Smooth muscle cell (in vitro differentiated cells): ENCODE measurements at regions not wholly inside any gene's neighbourhood (a gene's known extent, or its start where the extent isn't known, plus 50 kb on each side); places are given as distances from the start of the nearest gene placed in this dataset.

ENCODE experiments used
- DNase-seq: peaks from one replicate; lab custom pipeline; 2025; ENCODE audit not compliant: unreplicated experiment; lab: John Stamatoyannopoulos, UW
- H2AFZ ChIP-seq: fragments of 200-600 bp; sonication (generic); 2 replicates; pipeline ENCODE4 v1.6.0; 2016; ENCODE audit warnings: antibody characterized with exemption, low read depth, mild to moderate bottlenecking
- H3F3A ChIP-seq: fragments of 200-600 bp; sonication (generic); 2 replicates; pipeline ENCODE4 v1.6.0; 2017; ENCODE audit warnings: antibody characterized with exemption, low read depth
- H3K27ac ChIP-seq: fragments of 200-600 bp; sonication (generic); 2 replicates; pipeline ENCODE4 v1.5.1; 2016; ENCODE audit warnings: low read depth, mild to moderate bottlenecking
- H3K27me3 ChIP-seq: fragments of 200-600 bp; sonication (generic); 2 replicates; pipeline ENCODE4 v1.6.1; 2016; ENCODE audit warnings: low read depth, mild to moderate bottlenecking
- H3K36me3 ChIP-seq: fragments of 200-600 bp; sonication (generic); 2 replicates; pipeline ENCODE4 v1.5.1; 2016; ENCODE audit warnings: low read depth
- H3K4me1 ChIP-seq: fragments of 200-600 bp; sonication (generic); 2 replicates; pipeline ENCODE4 v1.5.1; 2016; ENCODE audit warnings: low read depth
- H3K4me2 ChIP-seq: fragments of 200-600 bp; sonication (generic); 2 replicates; pipeline ENCODE4 v1.6.0; 2016; ENCODE audit warnings: mild to moderate bottlenecking
- H3K4me3 ChIP-seq: fragments of 200-600 bp; sonication (generic); 2 replicates; pipeline ENCODE4 v1.5.1; 2016; ENCODE audit warnings: mild to moderate bottlenecking
- H3K79me2 ChIP-seq: fragments of 200-600 bp; sonication (generic); 2 replicates; pipeline ENCODE4 v1.6.0; 2016; ENCODE audit warnings: low read depth, mild to moderate bottlenecking
- H3K9ac ChIP-seq: fragments of 200-600 bp; sonication (generic); 2 replicates; pipeline ENCODE4 v1.6.0; 2016; ENCODE audit warnings: low read depth
- H3K9me3 ChIP-seq: fragments of 200-600 bp; sonication (generic); replicated peaks from 2 replicates; pipeline ENCODE4 v1.5.1; 2016; ENCODE audit warnings: low read depth
- H4K20me1 ChIP-seq: fragments of 200-600 bp; sonication (generic); 2 replicates; pipeline ENCODE4 v1.6.0; 2016; ENCODE audit warnings: low read depth
- CTCF ChIP-seq: fragments of 200-600 bp; sonication (generic); IDR thresholded peaks from 2 replicates; pipeline ENCODE4 v1.5.1; 2017; ENCODE audit warnings: borderline replicate concordance, mild to moderate bottlenecking, antibody characterized with exemption; ENCODE audit not compliant: insufficient read depth, poor library complexity, severe bottlenecking
- WGBS: methylation state at CpG from one replicate; pipeline ENCODE4 v1.1.7; 2016; ENCODE audit warnings: low lambda C conversion rate; 5-methylcytosine and 5-hydroxymethylcytosine counted together

DNA sequence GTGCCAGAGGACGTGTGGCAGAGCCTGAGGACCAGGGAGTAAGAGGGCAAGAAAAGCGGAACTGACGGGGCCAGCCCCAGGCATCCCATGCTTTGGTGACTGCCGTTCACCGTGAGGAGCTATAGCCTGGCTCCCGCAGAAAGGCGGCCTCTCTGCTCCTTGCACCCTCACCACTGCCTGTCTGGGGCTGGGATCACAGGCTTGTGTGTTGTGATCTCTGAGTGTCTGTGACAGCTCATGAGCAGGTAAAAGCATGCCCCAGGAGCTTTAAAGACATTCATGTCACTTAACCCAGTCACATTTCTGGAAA is 266.8 kb upstream of the RAB6C start:
- DNase-seq: no peak
- Histone ChIP-seq H3K4me3 (no peak overlapping the region), H2AFZ (no peak overlapping the region), H3K79me2 (no peaks in the 10 kb centered on the region), H4K20me1 (no peaks in the 10 kb centered on the region), H3K4me2 (no peak overlapping the region), H3K9ac (no peak overlapping the region), H3K36me3 (no peaks in the 10 kb centered on the region), H3F3A (no peaks in the 10 kb centered on the region), H3K9me3 (no peaks in the 10 kb centered on the region), H3K27me3 (no peaks in the 10 kb centered on the region), H3K4me1 (peaks cover 7% of the 10 kb centered on the region), H3K27ac (no peak overlapping the region)
- 91% methylated on average over 7 of the region's 7 CpGs for WGBS
- TF ChIP-seq CTCF: no peak

DNA sequence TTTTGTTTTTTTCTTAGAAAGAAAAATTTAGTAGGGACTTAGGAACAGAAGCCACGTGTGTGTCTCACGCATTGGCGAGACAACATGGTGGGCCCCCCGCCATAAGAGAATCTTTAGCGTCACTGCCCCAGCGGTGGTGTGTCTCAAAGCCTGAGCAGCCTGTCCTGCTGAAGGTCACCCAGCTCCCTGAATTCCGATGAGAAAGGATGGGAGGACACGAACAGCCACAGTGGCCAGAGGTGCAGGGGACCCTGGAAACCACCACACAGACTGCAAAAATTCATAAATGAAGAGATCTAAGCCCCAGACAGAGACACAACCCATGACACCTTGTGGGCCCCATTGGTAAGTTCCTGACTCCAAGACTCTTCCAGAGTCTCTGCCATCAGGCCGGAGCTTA is 266.1 kb upstream of the RAB6C start:
- H3K9ac ChIP-seq: no peak overlapping the region
- H2AFZ ChIP-seq: no peak overlapping the region
- no peaks in the 10 kb centered on the region for H3K36me3 ChIP-seq
- no peaks in the 10 kb centered on the region for H3K79me2 ChIP-seq
- no peak for DNase-seq
- H3F3A ChIP-seq: no peaks in the 10 kb centered on the region
- H3K4me3 ChIP-seq: no peak overlapping the region
- no peak overlapping the region for H3K4me2 ChIP-seq
- TF ChIP-seq CTCF: no peak
- H3K4me1 ChIP-seq: peaks cover 7% of the 10 kb centered on the region
- no peaks in the 10 kb centered on the region for H3K9me3 ChIP-seq
- H4K20me1 ChIP-seq: no peaks in the 10 kb centered on the region
- no peak overlapping the region for H3K27ac ChIP-seq
- no peaks in the 10 kb centered on the region for H3K27me3 ChIP-seq
- WGBS: 88% methylated on average over 9 of the region's 9 CpGs

GRCh38 chr2:129716781-129717559 is 262.5 kb upstream of the RAB6C start:
- no peak overlapping the region for H3K9ac ChIP-seq
- no peak overlapping the region for H2AFZ ChIP-seq
- TF ChIP-seq CTCF: no peak
- no peaks in the 10 kb centered on the region for H3K36me3 ChIP-seq
- no peaks in the 10 kb centered on the region for H3K79me2 ChIP-seq
- no peak overlapping the region for H3K4me2 ChIP-seq
- DNase-seq: no peak
- no peaks in the 10 kb centered on the region for H3K9me3 ChIP-seq
- H3K27me3 ChIP-seq: no peaks in the 10 kb centered on the region
- WGBS: 87% methylated on average over 12 of the region's 12 CpGs
- no peaks in the 10 kb centered on the region for H3F3A ChIP-seq
- H4K20me1 ChIP-seq: no peaks in the 10 kb centered on the region
- no peak overlapping the region for H3K27ac ChIP-seq
- H3K4me3 ChIP-seq: no peak overlapping the region
- no peaks in the 10 kb centered on the region for H3K4me1 ChIP-seq

DNA sequence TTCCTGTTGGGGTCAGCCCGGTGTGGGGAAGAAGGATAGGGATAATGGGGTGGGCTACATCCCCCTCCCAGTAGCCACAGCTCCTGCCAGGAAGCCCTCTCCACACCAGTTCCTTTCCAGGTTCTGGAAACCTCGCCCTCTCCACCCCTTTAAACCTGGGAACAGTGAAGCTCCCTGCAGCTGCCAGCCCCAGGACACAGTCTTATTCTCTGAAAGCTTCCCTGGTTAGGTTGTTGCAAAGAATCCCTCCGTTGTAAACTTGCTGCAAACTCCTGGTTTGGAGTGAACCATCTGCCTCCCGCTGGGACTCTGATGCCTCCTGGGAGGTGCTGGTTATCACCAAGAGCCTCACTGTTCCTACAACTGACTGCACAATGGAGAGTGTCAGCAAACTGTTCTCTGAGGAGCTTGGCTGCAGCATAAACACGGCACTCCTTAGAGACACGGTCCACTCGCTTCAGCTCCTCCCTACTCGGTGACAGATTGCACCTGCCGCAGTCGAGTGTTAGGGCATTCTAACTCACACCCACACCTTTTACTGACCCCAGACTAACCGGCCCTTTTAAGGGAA is 261.8 kb upstream of the RAB6C start:
- H3K27me3 ChIP-seq: no peaks in the 10 kb centered on the region
- H3K36me3 ChIP-seq: no peaks in the 10 kb centered on the region
- no peak overlapping the region for H3K27ac ChIP-seq
- no peak for TF ChIP-seq CTCF
- H3K4me3 ChIP-seq: no peak overlapping the region
- no peak overlapping the region for H2AFZ ChIP-seq
- H4K20me1 ChIP-seq: no peaks in the 10 kb centered on the region
- DNase-seq: no peak
- no peaks in the 10 kb centered on the region for H3K79me2 ChIP-seq
- H3K4me2 ChIP-seq: no peak overlapping the region
- H3F3A ChIP-seq: no peaks in the 10 kb centered on the region
- 65% methylated on average over 11 of the region's 11 CpGs for WGBS
- H3K9me3 ChIP-seq: no peaks in the 10 kb centered on the region
- H3K4me1 ChIP-seq: no peaks in the 10 kb centered on the region
- no peak overlapping the region for H3K9ac ChIP-seq
